HG02763 (cell line): ENCODE measurements at regions not wholly inside any gene's neighbourhood (a gene's known extent, or its start where the extent isn't known, plus 50 kb on each side); places are given as distances from the start of the nearest gene placed in this dataset.

ENCODE experiments used
- ATAC-seq: cut with Tn5 transposase; IDR thresholded peaks from one replicate; pipeline ENCODE4 v1.9.1; 2021; ENCODE audit warnings: mild to moderate bottlenecking, moderate library complexity; ENCODE audit not compliant: unreplicated experiment

DNA sequence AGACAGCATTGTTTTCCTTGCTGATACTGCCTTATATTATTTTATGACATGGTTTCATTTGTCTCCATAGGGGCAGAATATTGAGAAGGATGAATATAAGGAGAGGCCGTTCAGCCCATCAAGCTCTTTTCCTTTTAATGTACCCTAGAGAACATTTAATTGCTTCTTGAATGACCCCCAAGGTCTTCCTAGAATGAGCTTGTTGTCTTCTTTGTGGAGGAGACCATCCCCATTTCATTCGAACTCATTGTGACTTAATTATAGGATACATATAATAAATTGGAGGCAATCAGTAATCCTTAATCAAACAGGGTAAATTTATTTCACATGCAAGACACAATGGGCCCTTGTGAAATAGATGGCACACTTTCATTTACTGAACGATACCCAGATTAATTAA is 231.3 kb downstream of the MDFIC start:
- no peak for ATAC-seq

DNA sequence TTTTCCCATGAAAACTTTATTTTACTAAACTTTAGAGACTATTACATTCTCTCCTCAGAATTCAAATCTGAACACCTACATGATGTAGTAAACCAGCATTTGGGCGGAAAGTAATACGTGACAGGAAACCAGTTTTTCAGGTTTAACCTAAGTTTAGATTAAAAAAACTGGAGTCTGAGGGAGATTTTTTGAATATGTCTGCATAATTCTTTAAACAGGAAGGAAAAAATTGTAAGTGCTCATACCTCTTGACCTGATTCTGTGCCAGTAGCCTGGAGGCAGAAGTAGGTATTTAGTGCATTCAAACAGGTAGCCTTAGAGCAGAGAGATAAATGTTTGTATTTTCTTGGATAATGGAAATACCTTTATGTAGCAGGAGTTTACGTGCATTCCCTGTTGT is 224.3 kb downstream of the MDFIC start:
- no peak for ATAC-seq

GRCh38 chr7:115145512-115145911 is 223.6 kb downstream of the MDFIC start:
- ATAC-seq: peak; percentile 65

DNA sequence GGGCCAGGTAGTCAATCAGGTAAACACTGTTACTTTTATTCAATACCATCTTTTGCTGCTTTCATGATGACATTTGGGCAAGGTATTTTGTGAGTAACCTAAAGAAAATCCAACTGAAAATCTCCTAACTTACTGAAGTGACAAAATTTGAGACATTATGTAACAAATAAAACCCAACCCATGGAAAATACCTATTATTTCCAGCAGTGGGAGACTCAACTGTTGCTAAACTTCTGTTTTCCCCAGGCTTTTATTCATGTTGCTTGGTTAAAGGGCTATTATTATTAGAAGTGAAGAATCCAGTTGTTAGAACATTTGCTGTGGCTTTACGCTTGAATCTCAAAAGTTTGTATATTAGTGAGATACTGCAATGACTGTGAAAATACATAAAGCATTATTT is 215.9 kb downstream of the MDFIC start:
- ATAC-seq: no peak

DNA sequence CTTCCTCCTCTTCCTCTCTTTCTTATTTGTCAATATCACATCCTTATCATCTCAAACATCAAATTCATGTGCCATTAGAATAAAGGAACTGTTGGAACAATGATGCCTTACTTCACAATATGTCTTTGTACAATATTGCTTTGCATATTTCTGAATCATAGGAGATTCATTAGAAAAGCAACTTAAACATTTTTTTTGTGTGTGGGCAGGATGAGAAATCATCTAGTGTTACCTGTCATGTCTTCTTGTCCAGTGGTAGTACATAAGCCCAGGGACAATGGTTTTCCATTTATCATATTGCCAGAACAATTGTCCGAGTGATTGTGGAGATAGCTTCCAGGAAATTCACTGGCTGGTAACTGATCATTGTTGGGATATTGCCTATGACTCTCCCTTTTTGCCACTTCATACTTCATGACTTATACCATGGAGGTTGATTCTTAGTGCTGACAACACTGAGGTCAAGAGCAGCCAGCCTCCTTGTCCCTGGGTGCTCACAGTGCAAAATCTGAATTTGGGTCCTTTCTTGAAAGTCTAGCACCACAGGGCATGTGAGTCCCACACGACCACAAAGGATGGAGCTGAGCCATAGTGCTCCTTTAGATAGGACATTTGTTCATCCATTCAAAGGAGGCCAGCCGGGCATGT is 215.0 kb downstream of the MDFIC start:
- no peak for ATAC-seq

DNA sequence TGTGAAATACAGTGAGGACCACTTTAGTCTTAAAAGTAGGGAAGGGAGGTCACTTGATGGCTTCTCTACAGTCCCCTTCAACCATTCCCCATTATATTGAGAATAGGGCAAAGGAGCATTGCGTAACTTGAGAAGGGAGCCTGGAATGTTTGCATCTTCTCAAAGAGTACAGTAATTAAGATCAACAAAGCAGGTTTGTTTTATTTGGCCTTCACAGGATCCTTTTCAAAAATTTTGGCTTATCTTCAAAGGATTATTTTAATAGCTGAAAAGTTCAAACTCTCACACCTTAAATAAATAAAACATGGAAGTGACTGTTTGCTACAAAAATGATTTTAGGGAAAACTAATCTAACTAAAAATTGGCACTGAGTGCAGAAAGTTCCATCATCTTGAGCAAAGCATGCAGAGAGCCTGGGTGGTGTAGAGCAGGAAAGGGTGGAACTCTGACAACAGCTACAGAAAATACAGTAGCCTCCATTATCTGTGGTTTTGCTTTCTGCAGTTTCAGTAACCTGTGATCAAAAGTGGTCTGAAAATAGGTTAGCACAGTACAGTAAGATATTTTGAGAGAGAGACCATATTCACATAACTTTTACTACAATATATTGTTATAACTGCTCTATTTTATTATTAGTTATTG is 214.0 kb downstream of the MDFIC start:
- ATAC-seq: no peak

GRCh38 chr7:115135146-115135545 is 213.3 kb downstream of the MDFIC start:
- ATAC-seq: no peak

GRCh38 chr7:115133248-115133647 is 211.4 kb downstream of the MDFIC start:
- ATAC-seq: no peak

DNA sequence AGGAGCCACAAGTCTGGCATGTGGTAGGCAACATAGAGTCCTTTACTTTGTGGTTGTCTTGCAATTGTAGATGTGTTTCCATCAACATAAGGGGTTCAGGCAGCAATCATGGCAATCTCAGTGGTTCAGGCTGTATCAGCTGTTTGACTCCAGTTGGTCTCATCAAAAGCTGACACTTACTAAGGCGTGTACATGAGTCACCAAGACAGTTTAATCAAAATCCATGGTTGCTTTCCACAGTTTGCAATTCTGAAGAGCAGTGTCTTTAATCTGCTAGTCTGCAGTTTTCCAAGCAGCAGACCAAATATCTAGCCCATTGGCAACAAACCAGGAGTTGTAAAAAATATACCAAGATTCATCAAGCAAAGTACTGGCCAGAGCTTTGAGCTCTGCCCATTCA is 210.2 kb downstream of the MDFIC start:
- ATAC-seq: no peak

DNA sequence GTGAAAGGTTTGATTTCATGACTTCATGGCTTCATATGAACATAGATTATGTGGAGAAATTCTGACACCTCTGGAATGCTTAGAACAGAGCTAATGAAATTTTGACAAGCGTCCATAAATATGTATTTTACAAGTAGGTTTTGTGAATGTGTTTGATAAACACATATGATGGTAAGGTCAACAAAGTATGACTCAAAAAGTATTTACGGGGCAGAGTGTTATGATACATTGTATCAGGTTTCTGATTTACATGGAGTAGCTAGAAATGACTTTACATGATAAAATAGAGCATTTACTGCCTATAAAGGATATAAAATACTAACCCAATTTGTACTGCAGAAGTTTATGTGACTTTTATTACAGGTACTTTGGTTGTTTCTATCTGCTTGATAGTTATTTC is 206.3 kb downstream of the MDFIC start:
- ATAC-seq: no peak

- no peak for ATAC-seq
Observed at GRCh38 chr7:115127399-115128021, 205.6 kb downstream of the MDFIC start.

DNA sequence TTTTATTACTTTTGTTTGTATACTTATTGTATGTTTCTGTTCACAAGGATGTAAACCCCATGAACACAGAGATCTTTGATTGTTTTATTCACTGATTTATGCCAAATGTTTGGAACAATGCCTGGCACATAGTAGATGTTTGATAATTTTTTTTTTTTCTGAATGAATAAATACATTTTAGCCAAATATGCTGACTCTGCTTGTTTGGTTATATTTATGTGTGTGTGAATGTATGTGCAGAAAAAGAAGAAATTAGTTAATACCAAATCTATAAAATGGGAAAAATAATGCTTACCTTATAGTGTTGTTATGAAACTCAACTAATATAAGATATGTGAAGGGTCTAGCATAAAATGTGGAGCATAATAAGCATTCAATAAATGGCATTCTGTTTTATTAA is 203.9 kb downstream of the MDFIC start:
- no peak for ATAC-seq

DNA sequence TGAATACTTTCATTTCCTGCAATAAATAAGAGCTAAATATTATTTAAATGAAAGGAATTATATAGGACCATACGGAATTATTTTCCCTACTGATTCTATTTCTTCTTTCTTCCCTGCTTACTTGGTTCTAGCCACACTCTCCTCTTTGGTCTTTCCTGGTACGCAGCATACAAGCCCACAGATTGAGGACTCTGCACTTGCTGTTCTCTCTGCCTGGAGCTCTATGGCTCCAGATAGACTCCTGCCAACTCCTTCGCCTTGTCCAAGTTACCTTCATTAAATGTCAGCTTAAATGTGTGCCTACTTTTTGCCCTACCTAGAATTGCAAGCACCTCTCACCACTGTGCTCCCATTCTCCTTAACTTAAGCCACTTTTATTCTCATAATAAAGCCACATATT is 203.4 kb downstream of the MDFIC start:
- no peak for ATAC-seq

GRCh38 chr7:115124409-115124939 is 202.6 kb downstream of the MDFIC start:
- ATAC-seq: no peak

GRCh38 chr7:115123441-115123840 is 201.5 kb downstream of the MDFIC start:
- ATAC-seq: no peak

DNA sequence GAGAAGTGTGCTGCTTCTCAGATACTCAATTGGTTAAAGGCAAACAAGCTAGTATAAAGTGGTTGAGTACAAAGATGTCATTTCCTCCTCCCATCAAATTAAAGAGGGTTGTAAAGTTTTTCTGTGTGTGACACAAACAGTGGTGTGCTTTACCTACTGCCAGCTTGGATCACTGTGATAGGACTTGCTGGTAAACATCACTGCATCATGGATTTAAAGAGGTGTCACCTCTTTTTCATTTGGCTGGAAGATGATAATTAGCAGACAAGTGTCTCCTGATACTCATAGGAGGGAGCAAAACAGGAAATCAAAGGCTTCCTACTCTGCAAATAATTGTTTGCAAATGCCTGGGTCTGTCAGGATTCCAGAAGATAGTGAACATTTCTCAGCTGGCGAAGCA is 200.5 kb downstream of the MDFIC start:
- ATAC-seq: no peak

GRCh38 chr7:115117748-115118147 is 195.9 kb downstream of the MDFIC start:
- ATAC-seq: no peak

GRCh38 chr7:115116773-115117715 is 195.2 kb downstream of the MDFIC start:
- ATAC-seq: no peak

- no peak for ATAC-seq
Observed at GRCh38 chr7:115113776-115114175, 191.9 kb downstream of the MDFIC start.

DNA sequence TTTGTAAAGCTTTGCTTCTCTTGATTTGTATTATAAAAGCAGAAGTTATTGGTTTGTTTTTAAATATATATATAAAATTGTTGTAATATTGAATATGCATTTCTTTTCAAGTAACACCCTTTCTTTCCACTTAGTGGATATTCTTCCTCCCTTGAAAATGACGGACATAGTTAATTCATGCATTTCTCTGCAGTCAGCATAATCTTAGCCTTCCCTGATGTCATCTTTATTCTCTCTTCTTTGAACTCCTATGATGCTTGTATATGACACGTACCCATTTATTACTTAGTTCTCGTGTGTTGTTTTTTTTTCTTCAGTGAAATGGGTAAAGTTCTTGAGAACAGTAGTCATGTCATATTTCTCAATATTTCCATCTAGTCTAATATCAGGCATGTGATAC is 191.2 kb downstream of the MDFIC start:
- ATAC-seq: no peak

DNA sequence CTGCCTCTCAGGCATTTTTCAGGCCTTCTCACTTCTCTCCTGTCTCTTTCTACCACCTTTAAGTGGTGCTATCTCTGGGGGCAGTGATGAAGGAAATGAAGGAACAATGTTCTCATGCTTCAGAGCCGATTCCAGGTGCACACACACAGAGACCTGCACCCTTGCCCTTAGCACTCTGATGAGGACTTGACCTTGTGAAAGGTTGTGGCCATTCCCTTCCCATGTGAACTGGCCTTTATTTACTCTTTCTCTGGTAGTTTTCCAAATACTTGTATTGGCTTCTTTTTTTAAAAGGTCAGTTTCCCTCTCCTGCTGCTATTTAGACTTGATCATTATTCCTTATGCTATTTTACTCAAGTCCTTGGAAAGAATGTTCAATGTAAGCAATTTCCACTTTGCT is 188.6 kb downstream of the MDFIC start:
- ATAC-seq: no peak
